ENCODE measurements at regions not wholly inside any gene's neighbourhood (a gene's known extent, or its start where the extent isn't known, plus 50 kb on each side); places are given as distances from the start of the nearest gene placed in this dataset.
A peak's percentile ranks its signal among the peaks of the same experiment; 100 is the strongest.

DNA sequence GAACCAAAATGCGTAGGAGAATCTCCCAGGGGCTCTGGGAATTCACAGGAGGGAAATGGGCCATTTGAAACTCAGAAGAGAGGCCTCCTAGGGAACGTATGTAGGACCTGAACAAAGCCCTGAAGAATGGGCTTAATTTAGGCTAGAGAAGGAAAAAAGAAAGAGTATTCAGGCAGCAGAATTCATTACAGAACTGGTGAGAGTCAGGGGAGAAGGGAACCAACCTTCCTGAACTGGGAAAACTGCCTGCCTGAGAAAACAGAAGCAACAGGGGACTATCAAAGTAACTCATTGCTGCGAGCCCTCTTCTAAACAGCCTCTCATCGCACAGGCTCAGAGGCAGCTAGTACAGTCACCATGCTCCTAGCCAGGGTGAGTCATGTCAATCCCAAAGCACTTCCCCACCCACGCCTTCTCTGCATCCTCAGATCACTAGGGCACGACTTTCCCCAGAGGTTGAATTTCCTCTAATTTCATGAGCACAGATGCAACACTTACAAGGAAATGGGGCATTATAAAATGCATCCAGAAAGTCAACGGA, 98.1 kb downstream of the ADSS2 start:
- peak overlapping the region; percentile 78 for H3K27ac ChIP-seq
- no peaks in the 10 kb centered on the region for H3K27me3 ChIP-seq
- peaks cover 26% of the 10 kb centered on the region for H3K4me1 ChIP-seq
- no peak overlapping the region for H3K4me3 ChIP-seq
- H3K9me3 ChIP-seq: no peaks in the 10 kb centered on the region
- no peaks in the 10 kb centered on the region for H3K36me3 ChIP-seq
- peak in 1 of 2 donors; percentile 88 for DNase-seq (ENCODE audit: extremely low spot score in 2 of 2)
- intact Hi-C loops (cut with DNase I): no loop called here
- no peak for TF ChIP-seq CTCF (IDR thresholded peaks at IDR 0.05)
- TF ChIP-seq POLR2AphosphoS5 (IDR thresholded peaks at IDR 0.05; ENCODE audit: insufficient read depth in 1 of 2, low read depth in 1 of 2): peak in 1 of 2 donors; percentile 73

DNA sequence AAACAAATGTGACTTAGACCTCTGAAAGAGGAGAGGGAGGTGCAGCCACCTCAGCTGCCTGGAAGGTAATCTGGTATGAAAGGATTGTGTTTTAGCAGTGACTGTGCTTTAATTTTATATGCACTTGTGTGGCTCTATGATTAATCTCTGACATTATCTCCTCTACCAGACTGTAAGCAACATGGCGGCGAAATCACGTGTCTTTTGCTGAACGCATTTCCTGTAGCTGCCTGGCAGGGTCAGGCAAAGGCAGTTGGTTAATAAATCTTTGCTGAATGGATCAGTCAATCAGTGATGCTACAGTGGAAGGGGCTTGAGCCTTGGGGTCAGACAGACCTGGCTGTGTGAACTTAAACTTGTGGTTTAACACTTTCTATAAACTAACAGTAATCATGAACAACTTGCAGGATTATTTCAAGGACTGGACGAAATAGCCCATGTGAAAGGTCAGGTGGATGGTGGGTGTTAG, 96.9 kb downstream of the ADSS2 start:
- H3K9me3 ChIP-seq: no peaks in the 10 kb centered on the region
- DNase-seq (ENCODE audit: extremely low spot score in 2 of 2): no peak
- H3K27ac ChIP-seq: no peak overlapping the region
- H3K27me3 ChIP-seq: no peaks in the 10 kb centered on the region
- H3K36me3 ChIP-seq: no peaks in the 10 kb centered on the region
- no peak overlapping the region for H3K4me3 ChIP-seq
- intact Hi-C loops (cut with DNase I): no loop called here
- TF ChIP-seq POLR2A (IDR thresholded peaks at IDR 0.05): no peak
- no peak for TF ChIP-seq POLR2AphosphoS5 (IDR thresholded peaks at IDR 0.05; ENCODE audit: insufficient read depth in 1 of 2, low read depth in 1 of 2)
- TF ChIP-seq CTCF (IDR thresholded peaks at IDR 0.05): no peak
- H3K4me1 ChIP-seq: peaks cover 18% of the 10 kb centered on the region

- H3K27me3 ChIP-seq: no peaks in the 10 kb centered on the region
- no peak for DNase-seq (ENCODE audit: extremely low spot score in 2 of 2)
- no peak overlapping the region for H3K27ac ChIP-seq
- TF ChIP-seq POLR2AphosphoS5 (IDR thresholded peaks at IDR 0.05; ENCODE audit: insufficient read depth in 1 of 2, low read depth in 1 of 2) (no peak), CTCF (IDR thresholded peaks at IDR 0.05) (no peak)
- peaks cover 15% of the 10 kb centered on the region for H3K4me1 ChIP-seq
- intact Hi-C loops (cut with DNase I): no loop called here
- no peaks in the 10 kb centered on the region for H3K9me3 ChIP-seq
- H3K36me3 ChIP-seq: no peaks in the 10 kb centered on the region
- no peak overlapping the region for H3K4me3 ChIP-seq
Measured at GRCh38 chr1:244356376-244356775, 95.3 kb downstream of the ADSS2 start.

Measured in vagina (tissue), 2 donors.